Mesenchymal stem cell (in vitro differentiated cells and primary cell): ENCODE measurements at regions not wholly inside any gene's neighbourhood (a gene's known extent, or its start where the extent isn't known, plus 50 kb on each side); places are given as distances from the start of the nearest gene placed in this dataset.

Source experiments
- DNase-seq: peaks from one replicate; pipeline ENCODE4 v3.0.0-alpha.2; 2013
- H2AFZ ChIP-seq: one replicate; pipeline ENCODE4 v1.6.1; 2013; ENCODE audit warnings: low read depth, mild to moderate bottlenecking, control low read depth, inconsistent platforms, low read length, moderate library complexity
- H2AK5ac ChIP-seq: 2 replicates; pipeline ENCODE4 v1.6.1; 2013; ENCODE audit warnings: low read length, moderate library complexity, mild to moderate bottlenecking, inconsistent platforms; ENCODE audit not compliant: severe bottlenecking
- H2BK120ac ChIP-seq: one replicate; pipeline ENCODE4 v1.6.1; 2013; ENCODE audit warnings: low read depth, mild to moderate bottlenecking, inconsistent platforms, low read length, moderate library complexity
- H2BK12ac ChIP-seq, 2 experiments: one replicate each; pipeline ENCODE4 v1.6.1; 2013; ENCODE audit warnings: inconsistent platforms in 2 of 2, low read length in 2 of 2, mild to moderate bottlenecking in 2 of 2, moderate library complexity in 2 of 2, control low read depth in 1 of 2
- H2BK15ac ChIP-seq: one replicate; pipeline ENCODE4 v1.6.1; 2013; ENCODE audit warnings: mild to moderate bottlenecking, low read depth, inconsistent platforms; ENCODE audit not compliant: poor library complexity, severe bottlenecking
- H2BK5ac ChIP-seq: 2 replicates; pipeline ENCODE4 v1.6.1; 2013; ENCODE audit warnings: low read depth, mild to moderate bottlenecking, low read length, control low read depth, inconsistent platforms; ENCODE audit not compliant: poor library complexity, severe bottlenecking
- H3K14ac ChIP-seq, 2 experiments: one replicate each; pipeline ENCODE4 v1.6.1; 2013; ENCODE audit warnings: inconsistent platforms in 2 of 2, low read length in 2 of 2, control low read depth in 1 of 2, mild to moderate bottlenecking in 1 of 2, moderate library complexity in 1 of 2
- H3K18ac ChIP-seq, 2 experiments: one replicate each; pipeline ENCODE4 v1.6.1; 2013; ENCODE audit warnings: inconsistent platforms in 2 of 2, low read length in 2 of 2, control low read depth in 1 of 2, low read depth in 1 of 2, mild to moderate bottlenecking in 1 of 2
- H3K23ac ChIP-seq, 2 experiments: one replicate each; pipeline ENCODE4 v1.6.1; 2013; ENCODE audit warnings: inconsistent platforms in 2 of 2, low read length in 2 of 2, mild to moderate bottlenecking in 2 of 2, moderate library complexity in 2 of 2, control low read depth in 1 of 2
- H3K27ac ChIP-seq: 2 replicates; pipeline ENCODE4 v1.5.1; 2013; ENCODE audit warnings: mild to moderate bottlenecking, moderate library complexity, low read length, control low read depth, inconsistent platforms; ENCODE audit not compliant: poor library complexity, severe bottlenecking
- H3K27me3 ChIP-seq, 2 experiments: 2 replicates each; pipeline versions ENCODE4 v1.6.1 to v1.7.0; 2013; ENCODE audit warnings: low read length in 2 of 2, mild to moderate bottlenecking in 2 of 2, moderate library complexity in 2 of 2, control low read depth in 1 of 2, inconsistent platforms in 1 of 2; ENCODE audit not compliant: control insufficient read depth in 1 of 2, insufficient read depth in 1 of 2
- H3K36me3 ChIP-seq, 2 experiments: 2 replicates each; pipeline versions ENCODE4 v1.6.1 to v1.7.0; 2013; ENCODE audit warnings: low read length in 2 of 2, control low read depth in 1 of 2, inconsistent platforms in 1 of 2, low read depth in 1 of 2, mild to moderate bottlenecking in 1 of 2; ENCODE audit not compliant: insufficient read depth in 2 of 2, control insufficient read depth in 1 of 2
- H3K4ac ChIP-seq, 2 experiments: one replicate each; pipeline ENCODE4 v1.6.1; 2013; ENCODE audit warnings: inconsistent platforms in 2 of 2, low read length in 2 of 2, mild to moderate bottlenecking in 2 of 2, moderate library complexity in 2 of 2, control low read depth in 1 of 2, low read depth in 1 of 2
- H3K4me1 ChIP-seq: 2 replicates; pipeline ENCODE4 v1.6.1; 2013; ENCODE audit warnings: low read depth, low read length, control low read depth; ENCODE audit not compliant: control insufficient read depth, insufficient read depth
- H3K4me2 ChIP-seq: 2 replicates; pipeline ENCODE4 v1.6.1; 2013; ENCODE audit warnings: low read length, mild to moderate bottlenecking, inconsistent platforms; ENCODE audit not compliant: poor library complexity, severe bottlenecking
- H3K4me3 ChIP-seq, 2 experiments: 2 replicates each; pipeline versions ENCODE4 v1.5.1 to v1.7.0; 2013; ENCODE audit warnings: low read length in 2 of 2, mild to moderate bottlenecking in 2 of 2, control low read depth in 1 of 2, low read depth in 1 of 2; ENCODE audit not compliant: insufficient read depth in 1 of 2
- H3K79me1 ChIP-seq: replicated peaks from 2 replicates; pipeline ENCODE4 v1.6.1; 2013; ENCODE audit warnings: mild to moderate bottlenecking, control low read depth, low read length, inconsistent platforms; ENCODE audit not compliant: poor library complexity, severe bottlenecking
- H3K9ac ChIP-seq: 2 replicates; pipeline ENCODE4 v1.7.0; 2013; ENCODE audit warnings: mild to moderate bottlenecking, low read length, moderate library complexity
- H3K9me3 ChIP-seq: 2 replicates; pipeline ENCODE4 v1.7.0; 2013; ENCODE audit warnings: mild to moderate bottlenecking, low read length; ENCODE audit not compliant: control insufficient read depth
- H4K8ac ChIP-seq: one replicate; pipeline ENCODE4 v1.6.1; 2013; ENCODE audit warnings: inconsistent platforms, mild to moderate bottlenecking, low read length, moderate library complexity
- H4K91ac ChIP-seq: one replicate; pipeline ENCODE4 v1.6.1; 2013; ENCODE audit warnings: mild to moderate bottlenecking, low read length, inconsistent platforms
- WGBS: methylation state at CpG from one replicate; pipeline ENCODE4 v1.1.7; 2013; ENCODE audit warnings: mixed read lengths; 5-methylcytosine and 5-hydroxymethylcytosine counted together

- Histone ChIP-seq H3K9ac (no peak overlapping the region), H3K4me3 (no peak overlapping the region), H2BK120ac (no peak overlapping the region), H3K4me2 (no peak overlapping the region), H2BK12ac (no peak overlapping the region), H3K4me1 (peaks cover 5% of the 10 kb centered on the region), H3K18ac (no peak overlapping the region), H3K23ac (no peak overlapping the region), H4K91ac (no peak overlapping the region), H3K27ac (no peak overlapping the region), H3K79me1 (no peaks in the 10 kb centered on the region), H2BK15ac (no peak overlapping the region), H2BK5ac (no peak overlapping the region), H3K27me3 (peaks cover 57 to 77% of the 10 kb centered on the region in 2 experiments), H2AK5ac (no peak overlapping the region), H4K8ac (no peak overlapping the region), H3K4ac (no peak overlapping the region), H3K9me3 (no peaks in the 10 kb centered on the region), H3K14ac (no peak overlapping the region), H3K36me3 (no peaks in the 10 kb centered on the region), H2AFZ (no peak overlapping the region)
- no peak for DNase-seq
- WGBS = 89% methylated on average over 16 of the region's 16 CpGs
Observed at GRCh38 chr17:77555121-77555591, 403.3 kb upstream of the TNRC6C start.

DNA sequence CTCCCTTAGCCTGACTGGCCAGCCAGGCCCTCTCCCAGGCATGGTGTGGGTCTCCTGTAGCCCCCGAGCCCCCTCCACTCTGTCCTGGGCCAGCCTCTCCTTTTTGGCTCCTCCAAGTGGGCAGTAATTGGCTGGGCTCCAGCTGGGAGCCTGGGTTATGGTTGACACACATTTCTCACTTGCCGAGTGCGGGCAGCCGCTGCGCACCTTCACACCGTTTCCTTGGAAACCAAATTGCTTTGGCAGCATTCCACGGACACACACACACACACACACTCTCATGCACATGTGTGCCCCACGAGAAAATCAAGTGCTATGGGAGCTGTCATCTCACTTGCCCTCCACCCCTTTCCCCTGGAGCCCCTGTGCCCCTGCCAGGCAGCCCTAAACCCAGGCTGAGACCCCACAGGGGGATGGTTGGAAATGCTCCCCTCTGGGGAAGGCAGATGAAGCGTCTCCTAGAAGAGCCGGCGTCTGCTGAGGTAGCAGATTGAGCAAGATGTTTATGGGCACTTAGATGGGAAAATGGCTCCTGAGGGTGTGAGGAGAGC lies 402.7 kb upstream of the TNRC6C start:
- H3K27me3 ChIP-seq = peaks cover 60 to 78% of the 10 kb centered on the region in 2 experiments
- H3K23ac ChIP-seq = no peak overlapping the region
- WGBS = 77% methylated on average over 11 of the region's 11 CpGs
- no peak overlapping the region for H3K18ac ChIP-seq
- H2AFZ ChIP-seq = no peak overlapping the region
- no peak overlapping the region for H4K91ac ChIP-seq
- H3K4ac ChIP-seq = no peak overlapping the region
- H2AK5ac ChIP-seq = no peak overlapping the region
- H3K4me3 ChIP-seq = no peak overlapping the region
- no peak for DNase-seq
- no peak overlapping the region for H3K14ac ChIP-seq
- H3K27ac ChIP-seq = no peak overlapping the region
- H2BK5ac ChIP-seq = no peak overlapping the region
- no peaks in the 10 kb centered on the region for H3K79me1 ChIP-seq
- H3K9ac ChIP-seq = no peak overlapping the region
- no peak overlapping the region for H4K8ac ChIP-seq
- H3K4me2 ChIP-seq = no peak overlapping the region
- H3K4me1 ChIP-seq = peaks cover 5% of the 10 kb centered on the region
- no peaks in the 10 kb centered on the region for H3K36me3 ChIP-seq
- H2BK12ac ChIP-seq = no peak overlapping the region
- H3K9me3 ChIP-seq = no peaks in the 10 kb centered on the region
- no peak overlapping the region for H2BK120ac ChIP-seq
- no peak overlapping the region for H2BK15ac ChIP-seq

DNA sequence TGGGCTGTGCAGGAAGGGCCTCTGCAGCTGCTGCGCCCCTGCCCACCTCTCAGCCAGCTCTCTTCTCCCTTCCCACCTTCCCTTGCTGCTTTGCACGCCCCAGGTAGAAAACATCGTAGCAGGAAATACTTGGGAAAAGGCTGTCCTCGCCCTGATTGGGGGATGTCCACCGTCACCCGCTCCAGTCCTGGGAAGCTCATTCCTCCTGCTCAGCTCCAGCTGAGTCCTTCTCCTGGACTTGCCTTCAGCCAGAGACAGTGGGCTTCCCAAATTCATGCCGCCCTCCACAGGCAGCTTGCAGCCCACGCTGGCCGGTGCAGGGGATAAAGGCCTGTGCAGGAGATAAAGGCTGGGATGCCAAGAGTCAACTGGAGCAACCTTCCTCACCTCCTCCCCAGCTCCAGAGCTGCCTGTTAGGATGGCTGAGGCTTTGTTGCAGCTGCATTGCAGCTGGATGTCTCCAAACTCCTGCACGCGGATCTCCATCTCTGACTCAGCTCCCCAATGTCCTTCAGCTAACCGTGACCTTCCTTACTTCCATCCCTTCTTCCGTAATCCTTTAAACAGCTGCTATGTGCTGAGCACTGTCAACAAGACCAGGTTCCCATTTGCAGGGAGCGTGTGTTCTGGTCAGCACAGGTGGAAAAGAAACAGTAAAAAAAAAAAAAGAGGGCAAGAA lies 402.0 kb upstream of the TNRC6C start:
- H3K36me3 ChIP-seq = no peaks in the 10 kb centered on the region
- H3K18ac ChIP-seq = no peak overlapping the region
- no peak overlapping the region for H4K91ac ChIP-seq
- peaks cover 60 to 72% of the 10 kb centered on the region in 2 experiments for H3K27me3 ChIP-seq
- WGBS = 77% methylated on average over 13 of the region's 14 CpGs
- H2AFZ ChIP-seq = no peak overlapping the region
- H3K27ac ChIP-seq = no peak overlapping the region
- H3K4ac ChIP-seq = no peak overlapping the region
- no peaks in the 10 kb centered on the region for H3K9me3 ChIP-seq
- no peak overlapping the region for H2BK120ac ChIP-seq
- H2BK12ac ChIP-seq = no peak overlapping the region
- H3K14ac ChIP-seq = no peak overlapping the region
- H3K4me2 ChIP-seq = no peak overlapping the region
- H4K8ac ChIP-seq = no peak overlapping the region
- no peak overlapping the region for H3K9ac ChIP-seq
- no peak overlapping the region for H2BK5ac ChIP-seq
- no peak for DNase-seq
- H3K4me3 ChIP-seq = no peak overlapping the region
- H3K4me1 ChIP-seq = peaks cover 5% of the 10 kb centered on the region
- no peak overlapping the region for H2BK15ac ChIP-seq
- no peaks in the 10 kb centered on the region for H3K79me1 ChIP-seq
- H2AK5ac ChIP-seq = no peak overlapping the region
- no peak overlapping the region for H3K23ac ChIP-seq

GRCh38 chr17:77558846-77559626 lies 399.5 kb upstream of the TNRC6C start:
- Histone ChIP-seq H3K14ac (no peak overlapping the region), H4K91ac (no peak overlapping the region), H3K9ac (no peak overlapping the region), H3K79me1 (no peaks in the 10 kb centered on the region), H4K8ac (no peak overlapping the region), H3K27me3 (peaks cover 55 to 71% of the 10 kb centered on the region in 2 experiments), H3K4me1 (peaks cover 5% of the 10 kb centered on the region), H2AFZ (no peak overlapping the region), H3K4ac (no peak overlapping the region), H2BK5ac (no peak overlapping the region), H3K36me3 (no peaks in the 10 kb centered on the region), H2BK120ac (no peak overlapping the region), H3K27ac (no peak overlapping the region), H3K23ac (no peak overlapping the region), H3K9me3 (no peaks in the 10 kb centered on the region), H3K4me2 (no peak overlapping the region), H2BK15ac (no peak overlapping the region), H3K4me3 (no peak overlapping the region), H2AK5ac (no peak overlapping the region), H2BK12ac (no peak overlapping the region), H3K18ac (no peak overlapping the region)
- WGBS = 79% methylated on average over 10 of the region's 12 CpGs
- DNase-seq = no peak
